Activated CD4-positive, CD25-positive, alpha-beta regulatory T cell treated with anti-CD3 and anti-CD28 coated beads, Interleukin-2, amount 50 U/mL, for 24 hours (primary cell): ENCODE measurements at regions not wholly inside any gene's neighbourhood (a gene's known extent, or its start where the extent isn't known, plus 50 kb on each side); places are given as distances from the start of the nearest gene placed in this dataset.

Experiments used
- ATAC-seq, 2 donors: fragments of 150-1000 bp; cut with Tn5 transposase; one replicate each; pipeline ENCODE4 v1.10.0; 2021; ENCODE audit warnings: mild to moderate bottlenecking in 1 of 2, moderate library complexity in 1 of 2

DNA sequence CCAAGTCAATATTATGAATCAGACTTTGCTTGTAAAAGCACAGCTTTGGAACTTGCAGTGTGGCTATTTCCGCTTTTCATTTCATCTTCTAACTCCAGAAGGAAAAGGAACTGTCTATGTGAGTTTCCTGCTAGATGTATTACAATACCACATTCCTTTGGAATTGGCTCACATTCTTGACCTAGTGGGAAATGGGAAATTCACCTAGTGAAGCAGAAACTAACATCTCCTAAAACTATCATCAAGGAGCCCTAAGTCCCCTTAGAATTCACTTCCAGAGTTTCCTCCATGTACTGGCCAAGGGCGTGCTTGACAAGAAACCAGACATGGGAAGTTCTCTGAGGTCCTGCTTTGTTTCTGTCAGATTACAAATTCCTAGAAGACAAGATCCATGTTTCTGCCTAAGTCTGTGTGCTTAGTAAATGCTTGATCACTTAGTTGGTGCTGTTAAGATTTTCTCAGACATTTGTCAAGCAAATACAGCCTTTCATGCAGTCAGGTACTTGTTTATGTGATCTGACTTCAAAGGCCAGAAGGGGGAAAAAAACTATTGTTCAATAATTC is 275.7 kb upstream of the FN1 start:
- ATAC-seq, result no peak

DNA sequence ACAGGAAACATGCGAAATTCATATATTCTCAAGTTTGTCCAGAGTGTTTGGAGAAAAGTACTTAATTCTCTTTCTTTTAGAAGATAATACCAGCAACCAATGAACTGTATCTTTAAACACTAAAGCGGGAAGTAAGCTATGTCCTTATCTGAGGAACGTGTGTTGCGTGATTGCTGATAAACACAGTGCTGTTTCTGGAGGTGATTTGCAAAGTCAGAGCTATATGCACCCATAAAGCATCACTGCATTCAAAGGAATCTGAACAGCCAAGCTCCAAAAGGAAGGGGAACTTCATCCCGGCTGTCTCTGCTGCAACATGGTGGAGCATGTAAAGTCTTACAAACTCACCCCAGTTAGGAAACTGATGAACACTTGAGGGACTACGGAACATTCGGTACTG is 271.7 kb upstream of the FN1 start:
- no peak for ATAC-seq

DNA sequence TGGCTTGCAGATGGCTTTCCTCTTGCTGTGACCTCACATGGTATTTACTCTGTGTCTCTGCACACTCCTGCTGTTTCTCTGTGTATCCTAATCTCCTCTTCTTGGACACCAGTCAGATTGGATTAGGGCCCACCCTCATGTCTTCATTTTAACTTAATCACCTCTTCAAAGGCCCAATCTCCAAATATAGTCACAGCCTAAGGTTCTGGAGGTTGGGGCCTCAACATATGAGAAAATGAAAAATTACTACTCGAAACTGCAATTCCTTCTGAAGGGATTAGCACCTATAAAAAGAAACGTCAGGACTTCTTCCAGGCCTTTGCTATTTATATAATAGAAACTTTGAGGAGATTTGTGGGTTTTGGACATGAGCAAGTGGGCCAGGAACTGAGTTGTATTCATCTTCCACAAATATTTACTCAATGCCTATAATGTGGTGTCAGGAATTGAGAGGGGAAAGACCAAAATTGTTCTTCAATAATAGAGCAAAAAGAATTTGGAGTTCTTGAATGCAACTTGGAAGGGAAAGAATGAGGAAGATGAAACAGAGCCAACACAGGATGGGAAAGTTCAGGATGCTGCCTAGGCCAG is 270.0 kb upstream of the FN1 start:
- no peak for ATAC-seq

DNA sequence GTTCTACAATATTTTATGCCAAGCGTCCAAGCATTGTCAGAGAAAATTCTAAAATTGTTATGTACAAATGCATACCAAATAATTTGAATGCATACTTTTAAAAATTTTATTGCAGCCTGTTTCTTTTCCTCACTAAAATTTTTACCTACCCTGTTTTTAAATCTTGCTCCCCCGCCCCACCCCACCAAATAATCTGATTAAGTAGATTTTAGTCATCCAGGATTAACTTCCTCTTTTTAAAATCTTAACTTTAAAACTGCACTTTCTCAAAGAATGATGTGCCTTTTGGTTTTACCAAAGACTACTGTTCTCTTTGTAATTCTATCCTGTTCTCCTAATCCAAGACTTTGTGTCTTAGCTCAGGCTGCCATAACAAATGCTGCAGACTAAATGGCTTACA is 269.4 kb upstream of the FN1 start:
- no peak for ATAC-seq

DNA sequence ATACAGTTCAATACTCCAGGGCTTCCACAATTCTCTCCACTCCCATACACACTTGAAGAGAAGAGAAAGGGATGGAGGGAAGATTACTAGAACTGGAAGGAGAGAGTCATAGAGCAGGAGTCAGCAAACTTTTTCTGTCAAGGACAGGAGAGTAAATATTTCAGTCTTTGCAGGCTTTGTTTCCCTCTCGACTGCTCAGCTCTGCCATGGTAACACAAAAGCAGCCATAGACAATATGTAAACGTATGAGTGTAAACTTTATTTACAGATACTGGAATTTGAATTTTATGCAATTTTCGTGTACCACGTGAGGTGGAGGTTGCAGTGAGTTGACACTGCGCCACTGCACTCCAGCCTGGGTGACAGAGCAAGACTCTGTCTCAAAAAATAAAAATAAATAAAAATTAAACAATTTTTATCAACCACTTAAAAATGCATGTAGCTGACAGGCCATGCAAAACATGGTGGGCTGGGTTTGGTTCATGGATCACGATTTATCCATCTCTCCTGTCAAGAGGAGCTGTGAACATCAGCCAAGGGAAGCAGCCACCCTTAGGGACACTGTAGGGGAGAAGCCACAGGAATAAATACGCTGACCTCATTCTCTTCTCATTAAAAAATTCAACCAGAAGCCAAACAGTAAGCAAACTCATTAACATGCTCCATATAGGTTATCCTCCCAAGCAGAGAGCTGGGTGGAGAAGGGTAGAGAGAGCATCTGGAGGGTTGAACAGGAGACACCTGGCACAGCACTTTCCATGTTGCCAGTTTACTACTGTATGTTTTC is 266.4 kb upstream of the FN1 start:
- ATAC-seq, result no peak

DNA sequence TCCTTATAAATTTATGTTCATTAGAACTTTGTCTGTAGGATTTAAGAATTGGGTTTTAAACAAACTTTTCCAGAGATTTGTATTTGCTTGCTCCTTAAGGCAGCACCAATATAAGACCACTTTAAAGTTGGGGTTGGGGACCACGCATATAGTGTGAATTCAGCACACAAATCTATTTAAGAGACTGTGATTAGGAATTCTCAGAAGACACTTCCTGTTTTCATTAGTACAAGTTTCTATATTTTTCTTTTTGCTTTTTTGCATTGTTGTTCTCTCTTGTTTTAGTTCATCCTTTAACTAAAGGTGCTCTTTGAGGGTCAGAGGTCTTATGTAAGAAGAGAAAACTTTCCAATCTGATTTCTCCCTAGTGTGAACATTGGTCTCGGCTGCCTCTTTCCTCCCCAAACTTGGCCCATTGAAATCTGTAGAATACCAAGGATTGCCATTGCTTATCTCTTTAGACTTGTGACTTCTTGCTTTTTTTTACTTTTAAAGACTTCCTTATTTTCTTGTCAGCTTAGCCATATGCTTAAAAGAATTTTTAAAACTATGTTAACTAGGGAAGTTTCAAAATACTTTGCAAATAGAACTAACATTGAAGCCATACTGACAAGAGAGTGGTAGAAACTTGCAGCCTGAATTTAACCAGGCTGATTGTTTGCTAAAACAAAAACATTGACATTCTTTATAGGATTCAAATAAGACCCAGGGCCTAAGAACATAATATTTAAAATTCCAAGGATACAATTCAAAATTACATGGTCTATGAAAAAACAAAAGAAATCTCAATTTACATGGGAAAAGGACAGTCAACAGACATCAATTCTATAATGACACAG is 264.1 kb upstream of the FN1 start:
- ATAC-seq, result no peak

DNA sequence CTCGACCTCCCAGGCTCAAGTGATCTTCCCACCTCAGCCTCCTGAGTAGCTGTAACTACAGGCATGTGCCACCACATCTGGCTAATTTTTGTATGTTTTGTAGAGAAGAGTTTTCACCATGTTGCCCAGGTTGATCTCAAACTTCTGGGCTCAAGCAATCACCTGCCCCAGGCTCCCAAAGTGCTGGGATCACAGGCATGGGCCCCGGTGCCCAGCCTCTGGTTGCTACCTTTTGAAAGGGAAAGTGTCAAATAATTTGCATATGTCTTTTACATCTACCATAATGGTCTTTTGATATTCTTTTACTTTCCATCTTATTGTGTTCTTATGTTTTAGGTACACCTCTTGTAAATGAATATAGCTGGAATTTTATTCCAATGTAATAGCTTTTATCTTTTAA is 263.1 kb upstream of the FN1 start:
- no peak for ATAC-seq

DNA sequence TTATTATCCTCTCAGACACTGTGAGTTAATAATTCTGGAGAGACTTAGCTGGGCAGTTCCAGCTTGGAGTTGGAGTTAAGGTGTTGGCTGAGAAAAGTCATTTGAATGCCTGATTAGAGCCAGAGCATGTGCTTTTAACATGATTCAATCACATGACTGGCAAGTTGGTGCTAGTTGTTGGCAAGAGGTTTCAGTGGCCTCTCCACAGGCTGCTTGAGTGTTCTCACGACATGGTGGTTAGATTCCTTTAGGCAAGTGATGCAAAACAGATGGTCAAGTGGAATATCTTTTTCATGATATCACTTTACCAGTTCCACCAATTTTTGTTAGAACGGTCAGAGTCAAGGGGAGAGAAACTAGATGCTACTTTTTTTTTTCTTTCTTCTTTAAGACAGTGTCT is 262.7 kb upstream of the FN1 start:
- ATAC-seq, result no peak

DNA sequence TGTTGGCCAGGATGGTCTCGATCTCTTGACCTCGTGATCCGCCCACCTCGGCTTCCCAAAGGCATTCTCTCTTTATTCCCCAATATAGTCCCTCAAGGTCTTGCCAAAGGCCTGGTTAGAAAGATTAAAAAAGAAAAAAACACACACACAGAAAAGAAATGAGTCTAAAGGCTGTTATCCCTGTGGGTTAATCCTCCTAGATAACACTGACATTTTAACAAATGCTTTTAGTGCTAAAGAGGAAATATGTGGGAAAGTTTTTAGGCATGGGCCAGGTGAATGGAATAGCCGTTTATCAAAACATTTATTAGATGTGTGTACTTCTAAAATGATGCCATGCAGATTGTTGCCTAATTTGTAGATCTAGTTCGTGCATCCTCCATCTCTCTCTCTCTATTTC is 261.6 kb upstream of the FN1 start:
- no peak for ATAC-seq

DNA sequence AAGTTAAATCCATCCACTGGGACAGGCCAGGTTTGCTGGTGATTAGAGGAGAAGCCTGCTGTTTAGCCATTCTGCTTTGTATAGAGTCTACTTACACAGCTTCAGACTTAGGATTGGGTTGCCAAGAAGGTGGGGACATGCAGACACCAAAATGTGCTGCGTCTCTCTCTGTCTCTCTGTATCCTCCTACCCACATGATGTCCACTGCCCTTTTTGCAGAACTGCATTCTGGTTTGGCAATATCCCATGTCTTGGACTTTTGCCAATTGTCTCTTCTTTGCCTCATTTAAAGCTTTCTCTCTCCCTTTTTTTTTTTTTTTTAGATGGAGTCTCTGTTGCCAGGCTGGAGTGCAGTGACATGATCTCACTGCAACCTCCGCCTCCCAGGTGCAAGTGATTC is 261.1 kb upstream of the FN1 start:
- ATAC-seq, result no peak

DNA sequence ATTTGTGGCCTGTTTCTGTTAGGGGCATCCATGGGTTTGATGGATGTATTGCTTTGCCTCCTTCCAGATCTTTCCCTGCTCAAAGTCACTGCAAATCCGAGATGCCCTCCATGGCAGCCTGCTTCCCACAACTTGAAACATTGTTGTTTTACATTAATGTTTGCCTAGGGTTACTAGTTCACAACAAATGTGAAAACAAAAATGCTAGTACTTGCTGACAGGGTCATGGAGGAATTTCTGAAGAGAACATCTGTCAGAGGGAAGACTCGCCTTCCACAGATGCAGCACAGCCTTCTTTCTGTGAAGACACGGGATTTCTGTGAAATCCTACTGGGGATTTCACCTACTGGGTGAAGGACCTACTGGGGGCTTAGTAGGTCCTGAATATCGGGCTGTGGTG is 260.0 kb upstream of the FN1 start:
- no peak for ATAC-seq

DNA sequence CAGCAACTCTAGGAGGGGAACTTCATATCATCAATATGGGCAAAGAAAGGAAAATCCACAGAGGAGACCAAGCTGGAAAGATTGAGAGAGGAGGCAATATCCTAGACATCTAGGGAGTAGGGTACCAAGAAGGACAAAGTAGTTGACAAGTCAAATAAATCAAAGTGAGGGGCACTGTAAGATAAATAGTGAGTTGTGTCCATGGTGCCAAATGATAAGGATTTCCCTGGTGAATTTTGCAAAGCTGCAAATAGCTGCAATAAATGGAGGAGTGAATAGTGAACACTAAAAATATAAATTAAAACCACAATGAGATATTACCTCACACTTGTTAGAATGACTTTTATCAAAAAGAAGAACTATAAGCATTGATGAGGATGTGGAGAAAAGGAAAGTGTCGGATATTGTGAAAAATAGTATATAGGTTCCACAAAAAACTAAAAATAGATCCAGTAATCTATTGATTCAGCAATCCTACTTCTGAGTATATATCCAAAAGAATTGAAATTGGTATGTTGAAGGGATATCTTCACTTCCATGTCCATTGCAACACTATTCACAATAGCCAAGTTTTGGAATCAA is 258.2 kb upstream of the FN1 start:
- ATAC-seq, result no peak

DNA sequence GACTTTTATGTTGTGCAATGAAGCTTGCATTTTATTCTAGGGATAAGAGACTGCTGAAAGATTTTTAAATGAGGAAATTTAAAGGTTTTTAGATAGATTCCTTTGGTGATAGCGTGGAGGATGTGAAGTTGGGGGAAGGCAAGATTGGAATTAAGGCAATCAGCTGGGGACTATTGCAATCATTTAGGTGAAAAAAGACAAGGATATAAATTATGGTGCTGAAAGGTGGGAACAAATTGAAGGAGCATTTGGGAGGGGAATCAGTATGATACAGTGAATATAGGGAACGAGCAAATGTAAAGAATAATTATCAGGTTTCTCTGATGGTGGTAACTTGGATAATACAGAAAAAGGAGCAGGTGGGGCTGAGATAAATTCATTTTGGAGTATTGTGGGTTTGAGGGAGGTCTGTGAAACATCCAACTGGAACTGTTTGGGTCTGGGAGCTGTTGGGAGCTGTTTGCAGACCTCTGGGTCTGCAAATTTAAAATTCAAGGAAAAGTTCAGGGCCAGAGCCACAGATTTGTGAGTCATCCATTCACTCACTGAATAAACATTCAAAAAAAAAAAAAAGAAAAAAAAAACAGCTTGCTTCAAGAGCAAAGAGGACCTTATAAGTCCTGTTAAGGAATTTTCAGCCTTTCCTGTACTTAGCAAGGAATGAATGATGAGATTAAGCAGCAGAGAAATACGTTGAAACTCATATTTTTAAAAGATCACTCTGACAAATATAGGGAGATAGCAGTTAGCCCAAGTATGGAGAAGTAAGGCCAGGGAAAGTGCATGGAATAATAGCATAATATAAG is 257.5 kb upstream of the FN1 start:
- ATAC-seq, result no peak

DNA sequence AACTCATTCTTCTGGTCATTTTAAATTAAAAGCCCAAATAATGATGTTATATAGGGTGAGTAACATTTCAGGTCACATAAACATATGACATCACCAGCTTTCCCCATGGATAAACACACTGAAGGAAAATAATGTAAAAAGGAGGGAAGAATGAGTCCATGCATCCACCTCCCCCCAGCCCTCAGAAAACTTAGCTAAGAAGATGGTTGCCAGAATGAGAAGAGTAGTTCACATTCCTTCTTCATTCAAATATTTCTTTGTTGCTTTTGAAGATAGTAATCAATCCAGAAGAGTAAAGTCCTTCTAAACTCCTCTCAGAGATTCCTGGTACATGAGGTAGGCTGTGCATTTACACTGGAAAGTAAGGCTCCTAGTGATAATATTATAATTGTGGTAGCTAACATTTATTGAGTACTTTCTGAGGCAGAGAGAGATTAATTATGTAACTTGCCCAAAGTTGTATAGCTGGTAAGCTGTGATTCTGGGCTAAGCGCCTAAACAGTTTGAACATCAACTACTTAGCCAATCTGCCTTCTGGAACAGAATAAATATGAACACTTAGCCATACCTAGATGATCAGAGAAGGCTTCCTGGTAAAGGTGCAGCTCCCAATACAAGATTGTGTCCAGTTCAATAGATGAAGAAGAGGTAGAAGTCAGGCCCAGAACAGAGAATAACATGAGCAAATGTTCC is 256.7 kb upstream of the FN1 start:
- ATAC-seq, result no peak

DNA sequence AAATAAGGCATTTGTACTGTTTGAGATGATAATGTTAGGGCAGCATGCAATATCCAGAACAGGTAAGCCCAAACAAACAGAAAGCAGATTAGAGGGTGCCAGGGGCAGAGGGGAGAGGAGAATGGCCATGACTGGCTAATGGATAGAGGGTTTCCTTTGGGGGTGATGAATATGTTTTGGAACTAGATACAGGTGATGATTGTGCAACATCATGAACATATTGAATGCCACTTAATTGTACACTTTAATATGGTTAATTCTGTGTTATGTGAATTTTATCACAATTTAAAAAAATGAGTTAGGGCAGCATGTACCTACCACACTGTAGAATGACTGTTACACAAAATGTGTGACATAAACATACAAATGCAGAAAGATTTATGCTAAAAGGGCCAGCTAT is 255.5 kb upstream of the FN1 start:
- no peak for ATAC-seq

DNA sequence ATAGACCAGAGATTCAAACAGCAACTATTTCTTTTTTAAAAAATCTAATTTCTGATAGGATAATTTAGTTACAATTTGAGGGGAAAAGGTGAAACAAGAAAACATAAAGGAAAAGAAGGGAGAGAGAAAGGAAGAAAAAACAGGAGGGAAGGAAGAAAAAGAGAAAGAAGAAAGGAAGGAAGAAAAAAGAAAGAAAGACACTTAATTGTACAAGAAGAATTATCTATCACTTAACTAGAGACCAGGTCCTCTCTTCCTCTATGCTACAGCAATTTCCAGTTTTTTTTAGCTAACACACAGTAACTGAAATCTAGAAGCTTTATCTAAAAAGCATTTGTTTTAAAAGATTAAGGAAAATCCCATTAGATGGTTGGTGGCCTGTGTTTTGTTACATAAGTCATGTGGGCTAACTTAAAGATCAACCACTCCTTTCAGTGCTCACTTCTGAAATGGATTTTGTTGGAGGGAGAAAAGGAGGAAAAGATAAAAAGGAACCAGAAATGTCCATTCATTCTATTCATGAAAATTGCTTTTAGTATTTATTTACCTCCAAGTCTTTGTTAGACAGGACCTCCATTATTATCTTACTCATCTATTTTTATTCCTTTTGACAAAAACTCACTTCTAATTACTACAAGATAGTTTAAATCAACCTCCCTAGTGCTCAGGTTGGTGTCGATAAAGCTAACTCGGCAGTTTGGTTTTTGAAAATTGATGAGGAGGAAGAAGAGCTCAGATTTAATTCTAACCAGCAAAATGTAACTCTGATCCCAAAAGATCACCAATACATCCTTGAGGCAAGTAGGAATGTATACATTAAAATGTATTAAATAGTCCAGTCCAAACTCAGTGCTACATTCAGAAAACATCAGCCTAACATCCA is 251.5 kb upstream of the FN1 start:
- ATAC-seq, result no peak

DNA sequence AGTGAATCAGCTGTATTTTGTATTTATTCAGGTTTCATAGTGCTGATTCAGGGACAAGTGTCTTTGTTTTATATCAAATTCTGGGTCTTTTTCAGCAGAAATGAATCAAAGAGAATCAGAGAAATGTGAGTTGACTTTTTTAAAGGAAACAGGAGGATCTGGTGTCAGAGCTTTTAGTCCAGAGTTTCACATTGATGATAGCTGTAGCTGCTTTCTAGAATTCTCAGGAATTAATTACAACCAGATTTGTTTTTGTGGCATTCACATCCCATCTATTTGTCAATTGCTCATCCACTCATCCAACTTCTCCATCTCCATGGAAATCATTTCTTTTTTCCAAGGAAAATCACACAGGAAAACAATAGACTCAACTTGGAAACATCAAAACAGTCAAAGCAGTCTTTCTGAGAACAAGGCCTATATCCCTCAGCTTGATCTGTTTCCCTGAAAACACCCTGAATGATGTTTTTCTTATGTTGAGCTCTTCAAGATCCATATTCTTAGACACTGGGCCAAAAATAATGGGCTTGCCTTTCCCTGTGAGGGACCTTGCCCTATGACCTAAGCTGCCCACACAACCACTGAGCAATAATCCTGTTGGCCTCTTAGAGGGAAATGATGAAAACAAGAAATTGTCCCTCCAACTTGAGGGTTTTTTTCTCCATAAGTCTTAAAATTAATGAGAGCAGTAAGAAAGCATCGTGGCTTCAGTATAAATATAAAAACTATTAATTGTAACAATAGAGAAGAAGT is 249.5 kb upstream of the FN1 start:
- no peak for ATAC-seq

DNA sequence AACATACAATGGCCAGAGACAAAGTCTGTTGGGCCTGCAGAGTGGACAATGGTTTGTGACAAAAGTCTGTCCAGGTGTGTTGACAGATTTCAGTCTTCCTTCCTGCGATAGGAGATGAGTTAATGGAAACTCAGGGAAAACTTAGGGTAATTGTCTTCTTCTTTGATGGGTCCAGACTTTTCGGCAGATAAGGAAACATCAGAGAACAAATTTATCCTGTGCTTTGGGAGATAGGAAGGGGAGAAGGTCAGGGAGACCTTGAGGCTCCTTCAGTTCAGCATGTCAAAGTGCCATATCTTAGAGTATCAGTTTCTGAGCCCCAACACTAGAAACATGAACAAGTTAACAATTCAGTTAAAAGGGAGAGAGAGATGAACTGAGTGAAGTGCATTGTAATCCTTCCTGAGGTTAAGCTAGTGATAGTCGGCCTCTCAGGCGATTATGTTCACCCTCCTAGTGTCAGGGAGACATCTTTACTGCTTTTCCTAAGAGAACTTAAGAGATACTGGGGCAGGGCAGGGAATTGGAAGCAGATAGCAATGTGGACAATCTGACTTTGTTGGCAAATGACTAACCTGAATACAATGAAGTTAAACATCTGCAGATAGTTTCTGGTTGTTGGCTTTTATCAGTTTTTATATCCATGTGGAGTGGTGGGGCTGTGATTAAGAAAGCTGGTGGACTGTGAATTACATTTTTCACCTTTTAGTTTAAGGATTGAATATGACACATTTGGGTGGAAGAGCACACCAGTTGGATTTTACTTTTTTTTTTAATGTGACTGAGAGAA is 248.8 kb upstream of the FN1 start:
- no peak for ATAC-seq

DNA sequence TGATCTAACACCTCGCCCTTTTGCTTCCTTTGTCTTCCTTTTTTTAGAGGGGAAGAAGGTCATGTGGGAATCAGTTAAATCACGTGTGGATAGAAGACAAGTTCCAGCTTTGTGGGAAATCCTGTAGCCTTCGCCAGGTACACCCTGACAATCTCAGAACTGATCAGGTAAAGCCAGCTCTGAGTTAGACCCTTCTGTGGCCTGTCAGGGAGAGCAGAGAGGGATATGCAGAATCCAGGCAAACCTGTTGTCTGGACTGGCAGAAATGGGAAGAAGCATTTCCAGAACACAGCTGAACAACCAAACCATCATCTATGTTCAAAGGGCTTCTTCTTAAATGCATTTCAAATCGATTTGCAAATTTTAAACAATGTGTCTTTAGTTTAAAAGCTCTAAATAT is 247.4 kb upstream of the FN1 start:
- no peak for ATAC-seq
